MV-4-11 (cell line): ENCODE measurements at regions not wholly inside any gene's neighbourhood (a gene's known extent, or its start where the extent isn't known, plus 50 kb on each side); places are given as distances from the start of the nearest gene placed in this dataset.
"Not testable (repeated sequence)": the region's sequence is repeated elsewhere in the genome, so short reads cannot be mapped to it uniquely, and the experiment has no call there.

Source experiments
- DNase-seq: peaks from one replicate; lab custom pipeline; 2025; lab: John Stamatoyannopoulos, UW

GRCh38 chr18:10169814-10170213 is 256.0 kb downstream of the VAPA start:
- DNase-seq = no peak

DNA sequence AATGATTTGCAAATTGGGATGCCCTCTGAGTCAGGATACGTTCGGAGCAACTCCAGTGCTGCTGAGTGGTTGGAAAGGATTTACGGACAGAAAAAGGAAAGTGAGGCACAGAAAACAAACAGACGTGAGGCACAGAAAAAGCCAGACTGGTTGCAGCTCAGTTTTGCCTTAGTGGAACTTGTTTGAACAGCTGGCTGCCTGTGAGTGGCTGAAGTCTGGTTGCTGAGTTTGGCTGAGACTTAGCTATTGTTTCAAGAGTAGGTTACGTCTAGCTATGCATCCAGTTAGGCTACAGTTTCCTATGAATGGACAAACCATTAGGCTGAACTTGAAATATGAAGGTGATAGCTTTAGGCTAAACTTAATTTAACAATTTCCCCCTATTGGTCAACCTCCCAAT is 256.6 kb downstream of the VAPA start:
- DNase-seq = no peak

DNA sequence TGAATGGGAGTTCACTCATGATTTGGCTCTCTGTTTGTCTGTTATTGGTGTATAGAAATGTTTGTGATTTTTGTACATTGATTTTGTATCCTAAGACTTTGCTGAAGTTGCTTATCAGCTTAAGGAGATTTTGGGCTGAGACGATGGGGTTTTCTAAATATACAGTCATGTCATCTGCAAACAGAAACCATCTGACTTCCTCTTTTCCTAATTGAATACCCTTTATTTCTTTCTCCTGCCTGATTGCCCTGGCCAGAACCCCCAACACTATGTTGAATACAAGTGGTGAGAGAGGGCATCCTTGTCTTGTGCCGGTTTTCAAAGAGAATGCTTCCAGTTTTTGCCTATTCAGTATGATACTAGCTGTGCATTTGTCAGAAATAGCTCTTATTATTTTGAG is 261.5 kb downstream of the VAPA start:
- DNase-seq = not testable (repeated sequence)

GRCh38 chr18:10179326-10179725 is 265.5 kb downstream of the VAPA start:
- not testable (repeated sequence) for DNase-seq

DNA sequence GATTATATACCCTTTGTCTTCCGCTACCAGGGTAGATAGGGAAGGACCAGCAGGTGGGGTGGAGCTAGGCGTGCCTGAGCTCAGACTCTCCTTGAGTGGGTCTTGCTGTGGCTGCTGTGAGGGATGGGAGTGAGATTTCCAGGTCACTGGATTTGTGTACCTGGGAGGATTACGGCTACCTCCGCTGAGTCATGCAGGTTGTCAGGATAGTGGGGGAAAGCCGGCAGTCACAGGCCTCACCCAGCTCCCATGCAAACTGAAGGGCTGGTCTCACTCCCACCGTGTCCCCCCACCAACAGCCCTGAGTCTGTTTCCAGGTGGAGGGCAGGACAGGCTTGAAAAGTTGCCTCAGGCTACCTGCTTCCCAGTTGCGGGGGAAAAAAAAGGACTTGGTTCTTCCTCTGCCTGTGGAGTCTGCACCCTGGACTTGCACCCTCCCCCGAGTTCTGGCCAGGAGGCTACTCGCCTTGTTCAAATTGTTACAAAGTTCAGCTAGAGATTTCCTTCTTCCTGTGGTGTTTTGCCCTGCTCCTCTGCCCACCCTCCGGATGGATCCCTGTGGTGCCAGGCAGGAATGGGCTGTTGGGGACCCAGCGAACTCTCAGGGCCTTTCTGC is 268.3 kb downstream of the VAPA start:
- no peak for DNase-seq

DNA sequence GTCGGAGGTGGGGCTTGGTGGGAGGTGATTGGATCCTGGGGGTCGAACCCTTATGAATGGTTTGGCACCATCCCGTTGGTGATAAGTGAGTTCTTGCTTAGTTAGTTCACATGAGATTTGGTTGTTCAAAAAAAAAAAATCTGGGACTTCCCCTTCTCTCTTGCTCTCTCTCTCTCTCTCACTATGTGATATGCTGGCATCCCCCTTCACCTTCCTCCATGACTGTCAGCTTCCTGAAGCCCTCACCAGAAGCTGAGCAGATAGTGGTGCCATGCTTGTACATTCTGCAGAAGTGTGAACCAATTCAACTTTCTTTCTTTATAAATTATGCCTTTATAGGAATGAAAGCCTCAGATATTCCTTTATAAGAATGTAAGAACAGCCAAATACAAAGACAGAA is 269.7 kb upstream of the APCDD1 start:
- no peak for DNase-seq

- no peak for DNase-seq
Measured at GRCh38 chr18:10188971-10189810, 265.2 kb upstream of the APCDD1 start.

DNA sequence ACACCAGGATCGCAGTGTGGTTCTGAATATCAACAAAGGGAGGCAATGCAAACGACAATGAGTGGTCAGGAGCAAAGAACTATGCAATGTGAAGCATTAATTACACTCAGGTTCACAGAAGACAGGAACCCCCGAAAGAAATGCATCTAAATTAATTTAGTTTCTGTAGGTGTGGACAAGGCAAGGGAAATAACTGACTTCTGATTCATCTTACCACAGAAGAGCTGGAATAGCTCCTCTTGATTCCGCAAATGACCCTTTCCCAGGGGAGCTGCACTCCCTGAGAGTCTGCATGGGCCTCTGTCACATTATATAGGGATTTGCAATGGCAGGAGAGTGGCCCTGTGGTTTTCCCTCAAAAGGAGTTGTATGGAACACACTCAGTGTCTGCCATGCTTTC is 263.9 kb upstream of the APCDD1 start:
- DNase-seq = no peak

GRCh38 chr18:10193444-10193843 is 261.0 kb upstream of the APCDD1 start:
- DNase-seq = no peak

DNA sequence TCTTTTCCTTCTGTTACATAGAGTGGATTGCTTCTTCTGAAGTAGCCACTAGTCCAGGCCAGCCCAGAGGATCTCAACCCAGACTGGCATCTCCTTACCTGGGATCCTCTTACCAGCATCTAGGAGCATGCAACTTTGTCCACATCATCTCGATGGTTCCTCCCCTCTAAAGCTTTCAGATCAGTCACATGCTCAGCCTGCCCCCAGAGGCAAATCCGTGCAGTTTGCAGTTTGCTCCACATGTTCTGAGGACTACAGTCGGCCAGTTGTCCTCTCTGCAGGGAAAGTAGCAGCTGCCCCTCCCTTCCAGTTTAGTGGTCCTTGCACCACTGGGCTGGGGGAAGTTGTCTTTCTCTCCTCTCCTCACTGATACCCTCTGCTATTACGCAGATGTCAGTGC is 259.8 kb upstream of the APCDD1 start:
- no peak for DNase-seq

- DNase-seq = no peak
Measured at GRCh38 chr18:10195529-10195928, 258.9 kb upstream of the APCDD1 start.

- DNase-seq = no peak
Measured at GRCh38 chr18:10197097-10197496, 257.3 kb upstream of the APCDD1 start.

DNA sequence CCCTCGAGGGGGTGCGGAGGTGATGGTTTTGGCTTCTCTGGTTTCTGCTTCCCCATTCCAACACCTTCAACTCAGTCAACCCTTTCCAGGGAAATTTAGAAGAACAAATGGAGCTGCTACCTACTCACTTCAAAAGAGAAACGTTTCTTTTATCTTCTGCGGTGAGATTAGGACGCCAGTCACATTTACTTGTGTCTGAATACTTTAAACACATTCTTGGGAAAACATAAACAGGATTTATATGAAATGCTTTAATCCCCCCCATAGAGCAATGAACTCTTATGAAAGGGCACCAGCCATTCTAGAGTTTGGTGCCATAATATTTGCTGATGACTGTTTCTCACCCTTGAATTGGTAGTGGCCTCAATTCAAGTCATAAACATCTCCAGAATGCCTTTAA is 253.2 kb upstream of the APCDD1 start:
- no peak for DNase-seq

DNA sequence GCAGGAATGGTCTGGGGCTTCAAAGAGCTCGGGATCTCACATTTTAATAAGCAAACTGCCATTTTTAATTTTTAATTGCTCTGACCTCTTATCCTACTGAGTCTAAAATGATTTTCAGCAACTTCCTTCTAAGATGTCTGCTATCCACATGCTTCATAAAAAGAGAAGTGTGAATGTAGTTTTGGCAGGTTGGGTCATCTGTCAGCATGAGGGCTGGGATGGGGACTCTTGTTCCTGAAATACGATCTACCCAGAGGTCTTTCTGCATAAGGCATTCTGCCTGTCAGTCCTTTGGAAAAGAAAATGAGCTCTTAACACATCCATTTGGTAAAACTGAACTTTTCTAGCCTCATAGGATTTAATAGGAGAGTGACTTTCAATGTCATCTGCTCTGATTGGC is 252.8 kb upstream of the APCDD1 start:
- peak; percentile 88 for DNase-seq

GRCh38 chr18:10202845-10203321 is 251.6 kb upstream of the APCDD1 start:
- DNase-seq = no peak

- no peak for DNase-seq
Measured at GRCh38 chr18:10205151-10205550, 249.3 kb upstream of the APCDD1 start.

GRCh38 chr18:10207682-10208345 is 246.6 kb upstream of the APCDD1 start:
- DNase-seq = peak; percentile 26

DNA sequence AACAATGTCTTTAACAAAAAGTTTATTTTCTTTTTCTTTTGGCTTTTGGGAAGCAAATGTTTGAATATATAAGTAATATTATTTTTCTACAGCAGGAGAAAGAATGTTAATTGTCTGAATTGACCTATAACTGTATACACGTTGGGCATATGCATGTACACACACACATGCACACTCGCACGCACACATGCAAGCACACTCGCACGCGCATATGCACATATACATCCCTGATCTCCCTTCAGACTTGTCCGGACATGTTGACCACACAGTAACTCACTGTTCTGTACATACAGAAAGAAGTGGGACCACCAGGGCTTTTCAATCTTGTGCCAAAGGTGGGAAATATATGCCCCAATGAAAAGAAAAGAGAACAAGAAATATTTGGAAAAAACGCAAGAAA is 245.1 kb upstream of the APCDD1 start:
- no peak for DNase-seq

DNA sequence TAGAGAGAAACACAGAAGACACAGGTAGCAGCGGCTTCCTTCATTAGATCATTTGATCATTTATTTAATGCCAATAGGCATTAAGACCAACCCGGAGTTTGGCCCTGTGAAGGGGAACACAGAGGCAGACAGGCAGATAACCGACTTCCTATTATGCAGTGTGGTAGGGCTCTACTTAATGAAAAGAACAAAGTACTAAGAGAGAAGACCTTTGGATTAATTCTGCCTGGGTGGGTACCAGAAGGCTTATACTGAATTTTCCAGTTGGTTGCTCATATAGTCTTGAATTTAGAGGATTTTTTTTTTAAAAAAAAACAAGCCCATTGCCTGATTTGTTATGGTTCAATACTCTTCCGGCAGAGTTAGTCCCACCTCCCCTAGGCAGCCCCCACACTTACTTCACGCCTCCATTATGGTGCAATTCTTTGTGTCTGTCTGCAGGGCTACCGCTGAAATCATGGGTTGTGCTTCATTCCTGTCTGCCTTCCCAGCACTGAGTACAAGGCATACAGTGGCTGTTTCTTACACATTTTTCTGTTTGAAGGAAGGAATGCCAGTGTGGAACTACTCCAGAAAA is 244.3 kb upstream of the APCDD1 start:
- no peak for DNase-seq

DNA sequence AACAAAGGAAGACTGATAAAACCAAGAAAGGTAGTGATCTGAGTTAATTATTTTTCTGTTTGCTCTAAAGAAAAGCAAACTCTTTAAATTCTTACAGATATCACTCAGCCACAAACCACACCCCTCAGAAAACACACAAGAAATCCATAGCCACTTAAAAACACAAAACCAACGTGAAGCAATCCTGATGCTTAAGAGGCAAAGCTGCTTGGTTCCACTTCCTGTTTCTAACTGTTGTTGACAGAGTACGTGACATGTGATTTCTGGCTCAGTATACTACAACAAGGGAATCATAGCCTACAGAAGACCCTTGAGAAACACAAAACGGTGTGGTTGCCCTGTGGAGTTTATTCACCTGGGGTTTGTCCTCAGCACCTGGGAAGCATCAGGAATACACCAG is 240.9 kb upstream of the APCDD1 start:
- DNase-seq = peak; percentile 97

DNA sequence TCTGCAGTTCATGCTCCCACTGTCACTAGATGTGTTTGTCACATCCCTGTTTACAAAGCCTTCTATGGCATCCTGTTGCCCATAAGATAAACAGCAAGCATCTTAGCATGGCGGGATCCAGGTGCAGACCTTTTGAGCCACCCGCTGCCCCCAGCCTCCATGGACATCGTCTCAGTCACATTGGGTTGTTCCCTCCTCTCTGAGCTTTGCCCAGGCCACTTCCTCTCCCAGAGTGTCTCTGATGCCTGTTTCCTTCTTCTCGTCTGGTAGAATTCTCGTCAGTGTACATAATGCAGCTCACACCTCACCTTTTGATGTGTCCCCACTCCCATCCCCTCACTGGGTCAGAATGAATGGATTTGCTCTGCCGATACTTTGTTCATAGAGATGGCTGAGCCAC is 239.0 kb upstream of the APCDD1 start:
- peak; percentile 26 for DNase-seq

GRCh38 chr18:10216791-10217190 is 237.6 kb upstream of the APCDD1 start:
- DNase-seq = no peak

GRCh38 chr18:10217211-10217610 is 237.2 kb upstream of the APCDD1 start:
- no peak for DNase-seq
